ENCODE measurements at regions not wholly inside any gene's neighbourhood (a gene's known extent, or its start where the extent isn't known, plus 50 kb on each side); places are given as distances from the start of the nearest gene placed in this dataset.

GRCh38 chr18:68283834-68284233 is 431.1 kb downstream of the TMX3 start:
- intact Hi-C loops (cut with DNase I): no loop called here
- no peaks in the 10 kb centered on the region for H3K9me3 ChIP-seq
- ATAC-seq: no peak
- no peak for DNase-seq
- TF ChIP-seq CTCF (IDR thresholded peaks at IDR 0.05): no peak
- no peaks in the 10 kb centered on the region for H3K36me3 ChIP-seq
- H3K4me1 ChIP-seq: no peaks in the 10 kb centered on the region
- no peak overlapping the region for H3K27ac ChIP-seq
- no peak overlapping the region for H3K4me3 ChIP-seq
- no peaks in the 10 kb centered on the region for H3K27me3 ChIP-seq

GRCh38 chr18:68282232-68282631 is 432.7 kb downstream of the TMX3 start:
- intact Hi-C loops (cut with DNase I): no loop called here
- DNase-seq (no peak), ATAC-seq (no peak)
- H3K36me3 ChIP-seq: no peaks in the 10 kb centered on the region
- H3K27ac ChIP-seq: no peak overlapping the region
- no peaks in the 10 kb centered on the region for H3K27me3 ChIP-seq
- no peaks in the 10 kb centered on the region for H3K9me3 ChIP-seq
- H3K4me1 ChIP-seq: no peaks in the 10 kb centered on the region
- H3K4me3 ChIP-seq: no peak overlapping the region
- TF ChIP-seq CTCF (IDR thresholded peaks at IDR 0.05): no peak

GRCh38 chr18:68275616-68276015 is 439.3 kb downstream of the TMX3 start:
- no peak for TF ChIP-seq CTCF (IDR thresholded peaks at IDR 0.05)
- Histone ChIP-seq H3K4me3 (no peak overlapping the region), H3K4me1 (no peaks in the 10 kb centered on the region), H3K27ac (no peak overlapping the region), H3K27me3 (no peaks in the 10 kb centered on the region), H3K36me3 (no peaks in the 10 kb centered on the region), H3K9me3 (peaks cover 0 to 3% of the 10 kb centered on the region in 2 donors)
- intact Hi-C loops (cut with DNase I): no loop called here
- ATAC-seq (no peak), DNase-seq (no peak)

- Histone ChIP-seq H3K4me3 (no peak overlapping the region), H3K4me1 (no peaks in the 10 kb centered on the region), H3K9me3 (peaks cover 0 to 3% of the 10 kb centered on the region in 2 donors), H3K36me3 (no peaks in the 10 kb centered on the region), H3K27ac (no peak overlapping the region), H3K27me3 (no peaks in the 10 kb centered on the region)
- intact Hi-C loops (cut with DNase I): no loop called here
- DNase-seq (no peak), ATAC-seq (no peak)
- TF ChIP-seq CTCF (IDR thresholded peaks at IDR 0.05): no peak
Observed at GRCh38 chr18:68270017-68270416, 444.9 kb downstream of the TMX3 start.

GRCh38 chr18:68267583-68267982 is 447.3 kb downstream of the TMX3 start:
- H3K27me3 ChIP-seq: no peaks in the 10 kb centered on the region
- TF ChIP-seq CTCF (IDR thresholded peaks at IDR 0.05): no peak
- H3K9me3 ChIP-seq: peaks cover 0 to 3% of the 10 kb centered on the region in 2 donors
- intact Hi-C loops (cut with DNase I): no loop called here
- H3K4me1 ChIP-seq: no peaks in the 10 kb centered on the region
- ATAC-seq (no peak), DNase-seq (no peak)
- no peak overlapping the region for H3K27ac ChIP-seq
- H3K36me3 ChIP-seq: no peaks in the 10 kb centered on the region
- H3K4me3 ChIP-seq: no peak overlapping the region

All from left lung (tissue), 4 donors.